SK-N-MC (cell line): ENCODE measurements at regions not wholly inside any gene's neighbourhood (a gene's known extent, or its start where the extent isn't known, plus 50 kb on each side); places are given as distances from the start of the nearest gene placed in this dataset.

ENCODE experiments used
- EZH2 ChIP-seq: fragments of 200-600 bp; sonication (generic); IDR thresholded peaks from one replicate; pipeline ENCODE4 v1.6.1; 2017; ENCODE audit warnings: antibody characterized with exemption
- POLR2AphosphoS5 ChIP-seq: IDR thresholded peaks from 2 replicates; pipeline ENCODE4 v1.6.1; 2012; ENCODE audit warnings: mild to moderate bottlenecking, low read depth, low read length, borderline replicate concordance

DNA sequence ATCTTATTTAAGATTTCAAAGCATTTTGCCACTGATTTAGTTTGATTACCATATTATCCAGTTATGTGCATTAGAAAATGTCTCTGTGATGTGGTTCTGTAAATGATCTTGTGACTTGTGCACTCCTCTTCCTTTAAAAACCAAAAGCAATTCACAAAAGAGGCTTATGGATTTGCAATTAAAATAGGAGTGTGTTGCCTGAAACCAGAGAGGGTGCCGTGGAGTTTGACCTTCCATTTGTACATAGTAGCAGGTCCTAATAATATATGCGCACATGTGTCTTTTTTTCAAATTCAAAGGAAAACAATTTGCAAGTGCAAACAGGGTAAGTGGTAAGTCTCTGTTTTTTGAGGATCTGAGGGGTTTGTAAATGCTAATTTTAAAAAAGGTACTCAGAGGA lies 470.9 kb downstream of the VRK1 start:
- TF ChIP-seq EZH2: no peak
- TF ChIP-seq POLR2AphosphoS5: no peak
